Breast epithelium (tissue), 4 donors: ENCODE measurements at regions not wholly inside any gene's neighbourhood (a gene's known extent, or its start where the extent isn't known, plus 50 kb on each side); places are given as distances from the start of the nearest gene placed in this dataset.

Experiments
- DNase-seq, 2 donors: peaks; one replicate each; pipeline ENCODE4 v3.0.0-alpha.2; 2019; ENCODE audit warnings: low spot score in 2 of 2
- H3K27ac ChIP-seq, 2 donors: fragments of 200-600 bp; sonication (generic) in 1 of 2; one replicate each; pipeline ENCODE4 v1.5.1; 2016 to 2019; ENCODE audit warnings: mild to moderate bottlenecking in 1 of 2
- H3K27me3 ChIP-seq, 2 donors: fragments of 200-600 bp; sonication (generic) in 1 of 2; one replicate each; pipeline versions ENCODE4 v1.5.1 to v1.6.0; 2017 to 2019; ENCODE audit warnings: control low read depth in 1 of 2, mild to moderate bottlenecking in 1 of 2
- H3K36me3 ChIP-seq: fragments of 200-600 bp; one replicate; pipeline ENCODE4 v1.5.1; 2019
- H3K4me1 ChIP-seq, 2 donors: fragments of 200-600 bp; sonication (generic); one replicate each; pipeline ENCODE4 v1.5.1; 2016 to 2019; ENCODE audit warnings: control low read depth in 1 of 2
- H3K4me3 ChIP-seq, 3 donors: fragments of 200-600 bp; sonication (generic); 1 replicate in 2 of 3; 2 replicates in 1 of 3; pipeline ENCODE4 v1.5.1; 2016 to 2019; ENCODE audit warnings: mild to moderate bottlenecking in 3 of 3, moderate library complexity in 2 of 3
- H3K9me3 ChIP-seq, 2 donors: fragments of 200-600 bp; sonication (generic) in 1 of 2; one replicate each; pipeline ENCODE4 v1.5.1; 2016 to 2019; ENCODE audit warnings: control low read depth in 1 of 2
- POLR2A ChIP-seq: fragments of 450-650 bp; IDR thresholded peaks from one replicate; pipeline ENCODE4 v1.6.1; 2016; ENCODE audit warnings: antibody characterized with exemption, mild to moderate bottlenecking, moderate library complexity
- POLR2AphosphoS5 ChIP-seq, 3 donors: sonication (generic); formaldehyde crosslinking; IDR thresholded peaks; one replicate each; pipeline ENCODE4 v1.6.1; 2017; ENCODE audit warnings: antibody characterized with exemption in 3 of 3
- intact Hi-C: fragments of 100-400 bp; cut with DNase I; formaldehyde crosslinking; loops from one replicate; pipeline ENCODE4 v1.15.1; 2023; ENCODE audit warnings: low total_unique reads
- TF ChIP-seq, protein P1 (sequence below), 3 donors: fragments of 450-650 bp; IDR thresholded peaks; one replicate each; pipeline ENCODE4 v1.5.1; 2016 to 2017; ENCODE audit warnings: antibody characterized with exemption in 3 of 3, mild to moderate bottlenecking in 3 of 3, moderate library complexity in 3 of 3

GRCh38 chr14:101374373-101375338 lies 186.6 kb upstream of the DIO3 start:
- H3K36me3 ChIP-seq, result no peaks in the 10 kb centered on the region
- H3K9me3 ChIP-seq, result peaks cover 0 to 4% of the 10 kb centered on the region in 2 donors
- no peak overlapping the region for H3K4me3 ChIP-seq
- intact Hi-C loops, result loop anchor here (5.0 kb wide), 1 partner anchor 497 kb away; no protein-coding TSS in a partner anchor
- no peak overlapping the region for H3K27ac ChIP-seq
- TF ChIP-seq, protein P1, sequence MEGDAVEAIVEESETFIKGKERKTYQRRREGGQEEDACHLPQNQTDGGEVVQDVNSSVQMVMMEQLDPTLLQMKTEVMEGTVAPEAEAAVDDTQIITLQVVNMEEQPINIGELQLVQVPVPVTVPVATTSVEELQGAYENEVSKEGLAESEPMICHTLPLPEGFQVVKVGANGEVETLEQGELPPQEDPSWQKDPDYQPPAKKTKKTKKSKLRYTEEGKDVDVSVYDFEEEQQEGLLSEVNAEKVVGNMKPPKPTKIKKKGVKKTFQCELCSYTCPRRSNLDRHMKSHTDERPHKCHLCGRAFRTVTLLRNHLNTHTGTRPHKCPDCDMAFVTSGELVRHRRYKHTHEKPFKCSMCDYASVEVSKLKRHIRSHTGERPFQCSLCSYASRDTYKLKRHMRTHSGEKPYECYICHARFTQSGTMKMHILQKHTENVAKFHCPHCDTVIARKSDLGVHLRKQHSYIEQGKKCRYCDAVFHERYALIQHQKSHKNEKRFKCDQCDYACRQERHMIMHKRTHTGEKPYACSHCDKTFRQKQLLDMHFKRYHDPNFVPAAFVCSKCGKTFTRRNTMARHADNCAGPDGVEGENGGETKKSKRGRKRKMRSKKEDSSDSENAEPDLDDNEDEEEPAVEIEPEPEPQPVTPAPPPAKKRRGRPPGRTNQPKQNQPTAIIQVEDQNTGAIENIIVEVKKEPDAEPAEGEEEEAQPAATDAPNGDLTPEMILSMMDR (IDR thresholded peaks at IDR 0.05), result no peak
- TF ChIP-seq POLR2AphosphoS5 (IDR thresholded peaks at IDR 0.05) (no peak), POLR2A (no peak)
- H3K4me1 ChIP-seq, result no peaks in the 10 kb centered on the region
- H3K27me3 ChIP-seq, result no peaks in the 10 kb centered on the region
- peak in 1 of 2 donors; percentile 4 for DNase-seq

DNA sequence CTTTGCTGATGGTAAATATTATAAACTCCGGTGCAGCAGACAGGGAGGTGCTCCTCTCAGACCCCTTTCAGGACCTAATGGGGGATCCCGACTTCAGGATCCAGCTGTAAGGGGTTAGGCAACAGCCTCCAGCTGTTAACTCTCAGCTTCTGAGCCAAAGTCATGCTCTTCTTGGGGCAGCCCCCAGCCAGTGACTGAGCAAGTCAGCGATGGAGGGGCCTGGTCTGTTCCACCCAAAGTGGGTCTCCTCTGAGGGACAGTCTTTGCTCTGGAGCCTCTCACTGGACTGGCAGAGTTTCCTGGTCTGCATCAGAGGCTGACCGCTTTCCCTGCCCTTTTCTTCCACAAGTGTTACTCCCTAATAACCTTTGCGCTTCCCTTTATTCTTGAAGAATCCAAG lies 184.2 kb upstream of the DIO3 start:
- no peak overlapping the region for H3K27ac ChIP-seq
- intact Hi-C loops, result no loop called here
- no peaks in the 10 kb centered on the region for H3K36me3 ChIP-seq
- peaks cover 0 to 17% of the 10 kb centered on the region in 2 donors for H3K9me3 ChIP-seq
- TF ChIP-seq POLR2A (no peak), POLR2AphosphoS5 (IDR thresholded peaks at IDR 0.05) (no peak)
- TF ChIP-seq, protein P1 (IDR thresholded peaks at IDR 0.05), result no peak
- DNase-seq, result peak in 1 of 2 donors; percentile 12
- no peak overlapping the region for H3K4me3 ChIP-seq
- no peaks in the 10 kb centered on the region for H3K27me3 ChIP-seq
- H3K4me1 ChIP-seq, result no peaks in the 10 kb centered on the region

DNA sequence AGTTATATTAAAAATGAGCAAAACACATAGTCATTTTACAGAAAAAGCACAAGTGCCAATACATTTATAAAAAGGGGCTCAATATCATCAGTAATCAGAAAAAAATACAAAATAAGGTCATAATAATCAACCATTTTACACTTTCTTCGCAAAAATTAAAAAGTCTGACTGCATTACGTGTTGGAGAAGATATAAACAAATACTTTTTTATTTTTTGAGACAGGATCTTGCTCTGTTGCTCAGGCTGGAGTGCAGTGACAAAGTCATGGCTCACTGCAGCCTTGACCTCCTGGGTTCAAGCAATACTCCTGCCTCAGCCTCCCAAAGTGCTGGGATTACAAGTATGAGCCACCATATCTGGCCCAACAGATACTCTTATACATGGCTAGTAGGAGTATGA lies 181.5 kb upstream of the DIO3 start:
- TF ChIP-seq POLR2AphosphoS5 (IDR thresholded peaks at IDR 0.05), result no peak
- TF ChIP-seq POLR2A, result no peak
- TF ChIP-seq, protein P1 (IDR thresholded peaks at IDR 0.05), result no peak
- no peak overlapping the region for H3K4me3 ChIP-seq
- DNase-seq, result no peak
- H3K9me3 ChIP-seq, result peaks cover 9 to 38% of the 10 kb centered on the region in 2 donors
- intact Hi-C loops, result no loop called here
- no peaks in the 10 kb centered on the region for H3K27me3 ChIP-seq
- no peaks in the 10 kb centered on the region for H3K36me3 ChIP-seq
- no peaks in the 10 kb centered on the region for H3K4me1 ChIP-seq
- H3K27ac ChIP-seq, result no peak overlapping the region

DNA sequence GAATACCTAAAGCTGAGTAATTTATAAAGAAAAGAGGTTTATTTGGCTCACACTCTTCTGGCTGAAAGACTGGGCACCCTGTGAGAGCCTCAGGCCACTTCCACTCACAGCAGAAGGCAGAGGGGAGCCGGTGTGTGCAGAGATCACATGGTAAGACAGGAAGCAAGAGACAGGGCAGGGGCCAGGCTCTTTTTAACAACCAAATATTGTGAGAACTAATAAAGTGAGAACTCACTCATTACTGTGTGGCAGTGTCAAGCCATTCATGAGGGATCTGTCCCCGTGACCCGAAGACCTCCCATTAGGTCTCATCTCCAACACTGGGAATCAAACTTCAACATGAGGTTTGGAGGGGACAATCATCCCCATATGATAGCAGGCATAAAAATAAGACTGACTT lies 180.8 kb upstream of the DIO3 start:
- peak in 1 of 2 donors; percentile 4 for DNase-seq
- Histone ChIP-seq H3K27ac (no peak overlapping the region), H3K9me3 (peaks cover 10 to 41% of the 10 kb centered on the region in 2 donors), H3K4me3 (no peak overlapping the region), H3K36me3 (no peaks in the 10 kb centered on the region), H3K27me3 (no peaks in the 10 kb centered on the region), H3K4me1 (no peaks in the 10 kb centered on the region)
- intact Hi-C loops, result no loop called here
- TF ChIP-seq, protein P1 (IDR thresholded peaks at IDR 0.05), result no peak
- no peak for TF ChIP-seq POLR2A
- no peak for TF ChIP-seq POLR2AphosphoS5 (IDR thresholded peaks at IDR 0.05)

GRCh38 chr14:101380940-101381339 lies 180.4 kb upstream of the DIO3 start:
- Histone ChIP-seq H3K27me3 (no peaks in the 10 kb centered on the region), H3K4me3 (no peak overlapping the region), H3K9me3 (peaks cover 10 to 41% of the 10 kb centered on the region in 2 donors), H3K27ac (no peak overlapping the region), H3K4me1 (no peaks in the 10 kb centered on the region), H3K36me3 (no peaks in the 10 kb centered on the region)
- intact Hi-C loops, result no loop called here
- no peak for DNase-seq
- TF ChIP-seq POLR2A (no peak), POLR2AphosphoS5 (IDR thresholded peaks at IDR 0.05) (no peak)
- TF ChIP-seq, protein P1 (IDR thresholded peaks at IDR 0.05), result no peak
